Epithelial cell of proximal tubule (primary cell): ENCODE measurements at regions not wholly inside any gene's neighbourhood (a gene's known extent, or its start where the extent isn't known, plus 50 kb on each side); places are given as distances from the start of the nearest gene placed in this dataset.

Source experiments
- DNase-seq: peaks from one replicate; pipeline ENCODE4 v3.0.0-alpha.2; 2011; ENCODE audit warnings: low read depth
- H3K4me3 ChIP-seq: 2 replicates; pipeline ENCODE4 v1.5.1; 2011; ENCODE audit warnings: low read depth, mild to moderate bottlenecking, low read length
- CTCF ChIP-seq: conservative IDR thresholded peaks from 2 replicates; pipeline ENCODE4 v1.5.1; 2012; ENCODE audit warnings: low read depth, mild to moderate bottlenecking, low read length

- no peak for DNase-seq
- TF ChIP-seq CTCF = no peak
- H3K4me3 ChIP-seq = no peak overlapping the region
These were observed 132.4 kb downstream of the ATOH1 start for GRCh38 chr4:93960916-93961315.

- TF ChIP-seq CTCF = no peak
- no peak for DNase-seq
- no peak overlapping the region for H3K4me3 ChIP-seq
These were observed 153.0 kb downstream of the ATOH1 start for GRCh38 chr4:93981594-93981993.

GRCh38 chr4:93982255-93982654 lies 153.7 kb downstream of the ATOH1 start:
- H3K4me3 ChIP-seq = no peak overlapping the region
- no peak for DNase-seq
- no peak for TF ChIP-seq CTCF

GRCh38 chr4:93983140-93983539 lies 154.6 kb downstream of the ATOH1 start:
- H3K4me3 ChIP-seq = no peak overlapping the region
- no peak for TF ChIP-seq CTCF
- DNase-seq = no peak

- no peak for TF ChIP-seq CTCF
- DNase-seq = no peak
- H3K4me3 ChIP-seq = no peak overlapping the region
These were observed 165.8 kb downstream of the ATOH1 start for GRCh38 chr4:93994175-93994994.

GRCh38 chr4:93996895-93997294 lies 168.3 kb downstream of the ATOH1 start:
- no peak overlapping the region for H3K4me3 ChIP-seq
- no peak for DNase-seq
- TF ChIP-seq CTCF = no peak

- no peak overlapping the region for H3K4me3 ChIP-seq
- no peak for DNase-seq
- TF ChIP-seq CTCF = no peak
These were observed 172.0 kb downstream of the ATOH1 start for GRCh38 chr4:94000559-94000958.
